GM12873 (cell line): ENCODE measurements at regions not wholly inside any gene's neighbourhood (a gene's known extent, or its start where the extent isn't known, plus 50 kb on each side); places are given as distances from the start of the nearest gene placed in this dataset.

Source experiments
- TF ChIP-seq, protein P1 (sequence below): IDR thresholded peaks from 2 replicates; pipeline ENCODE4 v1.5.1; 2012; ENCODE audit warnings: low read depth, mild to moderate bottlenecking, moderate library complexity, low read length, control low read depth; ENCODE audit not compliant: insufficient read depth; ENCODE audit errors: missing control alignments

- TF ChIP-seq, protein P1, sequence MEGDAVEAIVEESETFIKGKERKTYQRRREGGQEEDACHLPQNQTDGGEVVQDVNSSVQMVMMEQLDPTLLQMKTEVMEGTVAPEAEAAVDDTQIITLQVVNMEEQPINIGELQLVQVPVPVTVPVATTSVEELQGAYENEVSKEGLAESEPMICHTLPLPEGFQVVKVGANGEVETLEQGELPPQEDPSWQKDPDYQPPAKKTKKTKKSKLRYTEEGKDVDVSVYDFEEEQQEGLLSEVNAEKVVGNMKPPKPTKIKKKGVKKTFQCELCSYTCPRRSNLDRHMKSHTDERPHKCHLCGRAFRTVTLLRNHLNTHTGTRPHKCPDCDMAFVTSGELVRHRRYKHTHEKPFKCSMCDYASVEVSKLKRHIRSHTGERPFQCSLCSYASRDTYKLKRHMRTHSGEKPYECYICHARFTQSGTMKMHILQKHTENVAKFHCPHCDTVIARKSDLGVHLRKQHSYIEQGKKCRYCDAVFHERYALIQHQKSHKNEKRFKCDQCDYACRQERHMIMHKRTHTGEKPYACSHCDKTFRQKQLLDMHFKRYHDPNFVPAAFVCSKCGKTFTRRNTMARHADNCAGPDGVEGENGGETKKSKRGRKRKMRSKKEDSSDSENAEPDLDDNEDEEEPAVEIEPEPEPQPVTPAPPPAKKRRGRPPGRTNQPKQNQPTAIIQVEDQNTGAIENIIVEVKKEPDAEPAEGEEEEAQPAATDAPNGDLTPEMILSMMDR, result no peak
Observed at GRCh38 chr4:14868426-14869395, 133.6 kb upstream of the CPEB2 start.

GRCh38 chr4:14871676-14872430 is 130.4 kb upstream of the CPEB2 start:
- TF ChIP-seq, protein P1, result peak; percentile 59

- TF ChIP-seq, protein P1, result no peak
Observed at GRCh38 chr4:14874990-14875389, 127.3 kb upstream of the CPEB2 start.

- TF ChIP-seq, protein P1, result no peak
Observed at GRCh38 chr4:14877246-14878225, 124.7 kb upstream of the CPEB2 start.

DNA sequence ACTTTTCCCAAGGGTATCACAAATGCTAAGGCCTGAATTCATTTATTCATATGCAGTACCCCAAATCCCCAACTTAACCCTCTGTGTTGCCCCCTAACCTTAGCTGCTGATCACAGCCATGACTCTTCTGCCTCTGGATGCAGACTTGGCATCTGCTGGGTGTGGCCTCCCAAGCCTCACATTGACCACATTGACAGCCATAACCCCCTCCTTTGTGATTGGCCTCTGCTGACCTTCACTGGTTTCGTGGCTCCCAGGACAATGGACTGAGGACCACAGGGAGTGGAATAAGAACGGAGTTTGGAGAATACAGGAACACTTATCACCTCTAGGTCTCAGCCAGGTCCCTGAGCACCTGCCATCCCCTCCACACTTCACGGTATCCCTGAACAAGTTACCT is 123.6 kb upstream of the CPEB2 start:
- TF ChIP-seq, protein P1, result no peak

DNA sequence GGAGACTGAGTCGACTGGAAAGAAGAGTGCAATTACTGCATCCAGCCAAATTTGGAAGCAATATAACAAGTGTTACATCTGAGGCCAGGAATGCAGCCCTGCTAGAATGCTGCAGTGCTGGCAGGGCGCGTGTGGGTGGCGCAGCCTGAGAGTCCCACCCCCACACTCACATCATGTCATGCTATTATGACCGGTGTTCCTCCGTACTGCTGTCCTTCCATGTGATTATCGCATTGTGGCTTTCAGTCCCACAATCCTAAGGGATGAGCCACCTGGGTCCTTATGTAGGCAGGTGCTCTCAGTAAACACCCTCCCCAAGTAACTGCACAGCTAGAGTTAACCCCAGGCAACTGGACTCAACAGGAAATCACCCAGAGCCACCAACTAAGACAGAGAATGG is 122.6 kb upstream of the CPEB2 start:
- TF ChIP-seq, protein P1, result no peak
